Duodenal mucosa (tissue), 2 donors: ENCODE measurements at regions not wholly inside any gene's neighbourhood (a gene's known extent, or its start where the extent isn't known, plus 50 kb on each side); places are given as distances from the start of the nearest gene placed in this dataset.

Experiments used
- H3K27ac ChIP-seq: one replicate; pipeline ENCODE4 v1.7.0; 2013; ENCODE audit warnings: low read depth, low read length
- H3K27me3 ChIP-seq, 2 donors: one replicate each; pipeline ENCODE4 v1.7.0; 2013; ENCODE audit warnings: low read length in 2 of 2, control low read depth in 1 of 2; ENCODE audit not compliant: insufficient read depth in 2 of 2, control insufficient read depth in 1 of 2
- H3K36me3 ChIP-seq, 2 donors: one replicate each; pipeline ENCODE4 v1.7.0; 2013; ENCODE audit warnings: low read length in 2 of 2, control low read depth in 1 of 2; ENCODE audit not compliant: insufficient read depth in 2 of 2, control insufficient read depth in 1 of 2
- H3K4me1 ChIP-seq, 2 donors: one replicate each; pipeline ENCODE4 v1.7.0; 2013; ENCODE audit warnings: low read length in 2 of 2, control low read depth in 1 of 2; ENCODE audit not compliant: insufficient read depth in 2 of 2, control insufficient read depth in 1 of 2
- H3K4me3 ChIP-seq, 2 donors: one replicate each; pipeline ENCODE4 v1.7.0; 2013; ENCODE audit warnings: low read length in 2 of 2, low read depth in 1 of 2
- H3K9ac ChIP-seq, 2 donors: one replicate each; pipeline ENCODE4 v1.7.0; 2013; ENCODE audit warnings: low read length in 2 of 2, low read depth in 1 of 2
- H3K9me3 ChIP-seq, 2 donors: one replicate each; pipeline ENCODE4 v1.7.0; 2013; ENCODE audit warnings: low read length in 2 of 2, control low read depth in 1 of 2; ENCODE audit not compliant: control insufficient read depth in 1 of 2

- Histone ChIP-seq H3K36me3 (no peaks in the 10 kb centered on the region), H3K4me3 (no peak overlapping the region), H3K9me3 (no peaks in the 10 kb centered on the region), H3K9ac (no peak overlapping the region), H3K27ac (no peak overlapping the region), H3K27me3 (no peaks in the 10 kb centered on the region), H3K4me1 (no peaks in the 10 kb centered on the region)
Observed at GRCh38 chr7:152905949-152906348, 146.4 kb downstream of the ACTR3B start.

- Histone ChIP-seq H3K4me3 (no peak overlapping the region), H3K27me3 (no peaks in the 10 kb centered on the region), H3K4me1 (no peaks in the 10 kb centered on the region), H3K9me3 (no peaks in the 10 kb centered on the region), H3K9ac (no peak overlapping the region), H3K36me3 (no peaks in the 10 kb centered on the region), H3K27ac (no peak overlapping the region)
Observed at GRCh38 chr7:152907042-152907761, 147.7 kb downstream of the ACTR3B start.

DNA sequence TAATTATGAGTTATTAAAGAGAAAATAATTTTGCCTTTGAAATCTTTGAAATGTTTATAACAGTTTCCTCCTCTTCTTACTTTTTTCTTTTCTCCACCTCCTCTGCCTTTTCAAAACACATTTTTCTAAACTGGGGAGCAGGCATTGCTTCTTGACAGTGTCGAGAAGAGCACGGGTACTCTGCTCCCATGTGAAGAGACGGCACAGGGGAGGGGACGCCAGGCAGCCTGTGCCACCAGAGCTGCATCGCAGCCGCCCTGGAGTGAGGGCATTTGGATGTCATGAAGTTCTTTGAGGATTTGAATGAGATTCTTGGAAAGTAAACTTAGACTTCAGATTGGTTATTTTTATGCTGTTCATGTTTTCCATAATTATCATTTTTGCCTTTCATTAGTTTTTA, 149.7 kb downstream of the ACTR3B start:
- Histone ChIP-seq H3K4me1 (no peaks in the 10 kb centered on the region), H3K4me3 (no peak overlapping the region), H3K9ac (no peak overlapping the region), H3K9me3 (peaks cover 0 to 1% of the 10 kb centered on the region in 2 donors), H3K27me3 (no peaks in the 10 kb centered on the region), H3K27ac (no peak overlapping the region), H3K36me3 (no peaks in the 10 kb centered on the region)

- H3K9ac ChIP-seq, result no peak overlapping the region
- no peaks in the 10 kb centered on the region for H3K4me1 ChIP-seq
- no peak overlapping the region for H3K4me3 ChIP-seq
- H3K9me3 ChIP-seq, result peaks cover 0 to 5% of the 10 kb centered on the region in 2 donors
- H3K27me3 ChIP-seq, result no peaks in the 10 kb centered on the region
- no peaks in the 10 kb centered on the region for H3K36me3 ChIP-seq
- no peak overlapping the region for H3K27ac ChIP-seq
Observed at GRCh38 chr7:152909683-152910544, 150.4 kb downstream of the ACTR3B start.

- Histone ChIP-seq H3K4me3 (no peak overlapping the region), H3K36me3 (no peaks in the 10 kb centered on the region), H3K4me1 (no peaks in the 10 kb centered on the region), H3K27ac (no peak overlapping the region), H3K9ac (no peak overlapping the region), H3K27me3 (no peaks in the 10 kb centered on the region), H3K9me3 (peaks cover 0 to 5% of the 10 kb centered on the region in 2 donors)
Observed at GRCh38 chr7:152910545-152911225, 151.1 kb downstream of the ACTR3B start.

- no peak overlapping the region for H3K27ac ChIP-seq
- H3K27me3 ChIP-seq, result no peaks in the 10 kb centered on the region
- H3K9ac ChIP-seq, result no peak overlapping the region
- no peak overlapping the region for H3K4me3 ChIP-seq
- no peaks in the 10 kb centered on the region for H3K4me1 ChIP-seq
- no peaks in the 10 kb centered on the region for H3K36me3 ChIP-seq
- peaks cover 0 to 5% of the 10 kb centered on the region in 2 donors for H3K9me3 ChIP-seq
Observed at GRCh38 chr7:152911226-152911560, 151.6 kb downstream of the ACTR3B start.

GRCh38 chr7:152911922-152912321, 152.4 kb downstream of the ACTR3B start:
- H3K4me1 ChIP-seq, result no peaks in the 10 kb centered on the region
- H3K36me3 ChIP-seq, result no peaks in the 10 kb centered on the region
- H3K9me3 ChIP-seq, result peaks cover 0 to 5% of the 10 kb centered on the region in 2 donors
- no peak overlapping the region for H3K9ac ChIP-seq
- H3K27ac ChIP-seq, result no peak overlapping the region
- no peaks in the 10 kb centered on the region for H3K27me3 ChIP-seq
- H3K4me3 ChIP-seq, result no peak overlapping the region

- peaks cover 0 to 5% of the 10 kb centered on the region in 2 donors for H3K9me3 ChIP-seq
- no peak overlapping the region for H3K27ac ChIP-seq
- H3K4me1 ChIP-seq, result no peaks in the 10 kb centered on the region
- no peaks in the 10 kb centered on the region for H3K27me3 ChIP-seq
- no peaks in the 10 kb centered on the region for H3K36me3 ChIP-seq
- no peak overlapping the region for H3K4me3 ChIP-seq
- H3K9ac ChIP-seq, result no peak overlapping the region
Observed at GRCh38 chr7:152912511-152912910, 153.0 kb downstream of the ACTR3B start.

DNA sequence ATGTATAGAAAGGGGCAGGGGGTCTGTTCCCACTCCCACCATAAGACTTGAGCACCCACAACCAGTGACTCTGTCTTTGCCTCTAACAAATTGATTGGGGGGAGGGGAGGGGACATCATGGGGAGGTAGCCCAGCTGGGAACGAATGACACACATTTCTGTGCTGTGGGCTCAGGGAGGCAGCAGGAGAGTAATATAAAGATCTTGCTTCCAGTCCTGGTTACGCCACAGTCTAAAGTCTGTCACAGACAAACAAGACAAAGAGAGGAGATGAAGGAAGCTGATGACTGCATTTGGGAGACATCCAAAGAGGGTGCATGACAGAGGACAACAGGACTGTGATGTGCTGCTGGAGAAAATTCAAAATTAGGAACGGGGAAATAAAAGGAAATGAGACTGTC, 153.9 kb downstream of the ACTR3B start:
- Histone ChIP-seq H3K27ac (no peak overlapping the region), H3K9me3 (peaks cover 0 to 5% of the 10 kb centered on the region in 2 donors), H3K4me3 (no peak overlapping the region), H3K4me1 (no peaks in the 10 kb centered on the region), H3K36me3 (no peaks in the 10 kb centered on the region), H3K27me3 (no peaks in the 10 kb centered on the region), H3K9ac (no peak overlapping the region)
